Eye (tissue), 1 donor: ENCODE measurements at regions not wholly inside any gene's neighbourhood (a gene's known extent, or its start where the extent isn't known, plus 50 kb on each side); places are given as distances from the start of the nearest gene placed in this dataset.
"Not testable (repeated sequence)": the region's sequence is repeated elsewhere in the genome, so short reads cannot be mapped to it uniquely, and the experiment has no call there.

Source experiments
- DNase-seq: peaks from one replicate; pipeline ENCODE4 v3.0.0-alpha.2; 2015

DNA sequence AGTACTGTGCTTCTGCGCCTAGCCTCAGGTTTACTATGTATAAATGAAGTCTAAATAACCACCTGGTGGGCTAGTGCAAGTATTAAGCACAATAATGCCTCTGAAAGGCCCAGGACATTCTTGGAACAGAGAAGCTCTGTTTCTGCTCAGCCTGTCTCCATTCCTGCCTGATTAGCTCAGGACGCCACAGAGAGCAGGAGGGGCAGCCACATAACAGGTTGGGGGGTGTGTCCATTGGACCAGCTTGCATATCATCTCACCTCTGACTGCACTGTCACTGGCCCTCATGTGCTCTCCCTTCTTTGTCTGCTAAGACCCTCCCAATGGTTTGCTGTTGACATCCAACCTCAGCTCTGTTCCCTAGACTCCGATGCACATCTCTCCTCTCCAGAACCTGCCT is 52.8 kb upstream of the IKZF1 start:
- DNase-seq = no peak

DNA sequence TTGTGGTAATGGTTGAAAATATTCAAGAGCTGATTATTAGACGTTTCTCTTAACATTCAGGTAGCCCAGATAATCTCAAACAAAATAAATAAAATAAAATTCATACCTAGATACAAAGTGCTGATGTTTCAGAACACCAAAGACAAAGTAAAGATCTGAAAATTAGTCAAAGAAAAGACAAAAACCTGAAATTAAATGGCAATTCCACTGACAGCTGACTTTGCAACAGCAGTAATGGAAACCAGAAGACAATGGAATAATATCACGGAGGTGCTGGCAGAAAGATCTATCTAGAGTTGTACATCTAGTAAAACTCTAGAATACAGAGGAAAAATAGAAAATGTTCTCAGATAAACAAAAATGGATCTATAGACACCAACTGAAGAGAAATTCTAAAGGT is 58.0 kb upstream of the IKZF1 start:
- DNase-seq = no peak

DNA sequence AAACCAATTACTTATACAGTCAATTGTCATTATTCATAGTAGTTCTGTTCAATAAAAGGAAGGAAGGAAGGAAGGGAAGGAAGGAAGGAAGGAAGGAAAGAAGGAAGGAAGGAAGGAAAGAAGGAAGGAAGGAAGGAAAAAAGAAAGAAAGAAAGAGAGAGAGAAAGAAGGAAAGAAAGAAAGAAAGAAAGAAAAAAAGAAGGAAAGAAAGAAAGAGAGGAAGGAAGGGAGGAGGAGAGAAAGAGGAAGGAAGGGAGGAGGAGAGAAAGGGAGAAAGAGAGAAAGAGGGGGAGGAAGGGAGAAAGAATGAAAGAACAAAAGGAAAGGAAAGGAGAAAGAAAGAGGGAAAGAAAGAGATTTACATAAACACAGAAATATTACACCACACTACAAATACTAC is 62.4 kb upstream of the IKZF1 start:
- DNase-seq = not testable (repeated sequence)

DNA sequence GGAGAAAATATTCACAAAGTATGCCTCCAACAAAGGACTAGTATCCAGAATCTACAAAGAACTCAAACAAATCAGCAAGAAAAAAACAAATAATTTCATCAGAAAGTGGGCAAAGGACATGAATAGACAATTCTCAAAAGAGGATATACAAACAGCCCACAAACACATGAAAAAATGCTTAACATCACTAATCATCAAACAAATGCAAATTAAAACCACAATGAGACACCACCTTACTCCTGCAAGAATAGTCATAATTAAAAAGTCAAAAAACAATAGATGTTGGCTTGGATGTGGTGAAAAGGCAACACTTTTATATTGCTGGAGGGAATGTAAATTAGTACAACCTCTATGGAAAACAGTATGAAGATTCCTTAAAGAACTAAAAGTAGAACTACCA is 63.8 kb upstream of the IKZF1 start:
- DNase-seq = not testable (repeated sequence)

DNA sequence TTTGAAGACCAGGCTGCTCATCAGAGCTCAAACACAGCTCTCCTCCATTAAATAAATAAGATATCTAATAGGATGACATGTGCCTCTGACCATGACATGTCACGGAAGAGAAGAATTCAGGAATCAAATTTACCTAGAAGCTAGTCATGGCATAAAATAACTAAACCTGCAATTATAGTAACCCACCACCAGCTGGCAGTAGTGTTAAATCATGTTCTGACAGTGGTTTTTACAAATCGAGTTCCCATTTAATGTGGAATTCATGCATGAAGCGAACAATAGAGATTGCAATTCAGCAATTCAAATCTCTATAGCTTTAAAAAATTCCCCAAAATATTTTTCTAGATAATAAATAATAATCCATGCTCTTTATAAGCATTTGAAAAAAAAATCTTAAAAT is 74.6 kb upstream of the IKZF1 start:
- no peak for DNase-seq

DNA sequence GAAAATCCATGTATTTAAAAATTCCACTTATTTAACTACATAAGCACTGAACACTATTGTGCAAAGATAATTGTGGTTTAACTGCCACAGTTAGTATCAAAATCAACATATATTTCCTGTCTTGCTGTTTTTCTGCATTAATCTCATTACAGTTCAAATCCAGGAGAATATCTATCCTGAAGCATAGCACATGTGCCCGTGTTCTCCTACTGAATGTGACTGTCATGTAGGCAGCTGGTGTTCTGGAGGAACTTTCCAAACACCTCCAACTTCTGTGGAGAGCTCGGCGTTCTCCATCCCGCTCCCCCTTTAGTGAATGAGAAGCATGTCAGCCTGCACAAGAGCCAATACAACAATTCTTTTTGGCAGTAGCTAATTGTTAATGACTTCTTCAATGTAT is 76.4 kb upstream of the IKZF1 start:
- no peak for DNase-seq

DNA sequence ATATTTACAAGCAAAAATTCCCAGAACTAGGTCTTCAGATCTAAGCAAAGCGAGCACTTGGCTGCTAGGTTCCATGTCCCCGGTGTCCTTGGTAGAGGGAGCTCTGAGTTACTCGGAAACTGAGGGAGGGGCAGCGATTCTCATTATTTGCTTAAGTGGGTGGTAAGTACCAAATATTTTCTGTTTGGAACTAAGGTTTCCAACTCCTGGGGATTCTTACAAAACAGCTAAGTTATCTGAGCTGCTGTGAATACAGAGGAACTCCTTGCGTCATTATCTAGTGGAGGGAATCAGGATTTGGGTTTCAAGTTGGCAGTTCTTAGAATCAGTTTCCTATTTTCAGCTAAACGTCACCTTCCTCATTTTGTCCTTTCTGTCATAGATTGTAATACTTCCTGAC is 76.8 kb upstream of the IKZF1 start:
- no peak for DNase-seq

DNA sequence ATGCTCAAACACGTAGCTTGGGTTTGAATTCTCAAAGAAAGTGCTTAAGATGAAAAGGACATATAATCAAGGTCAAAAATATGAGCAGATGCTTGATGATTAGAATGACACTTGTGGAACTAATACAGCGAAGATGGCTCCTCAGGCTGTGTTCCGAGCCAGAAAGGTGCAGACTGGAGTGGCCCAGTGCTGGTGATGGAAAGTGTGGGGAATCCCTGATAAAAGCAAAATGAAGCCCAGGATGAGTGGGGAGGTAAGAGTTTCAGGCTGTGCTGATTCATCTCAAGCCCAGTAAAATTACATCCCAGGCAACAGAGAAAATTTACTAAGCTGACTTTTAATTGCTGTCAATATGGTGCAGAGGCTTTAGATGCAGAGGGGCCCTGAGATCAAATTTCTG is 77.8 kb upstream of the IKZF1 start:
- no peak for DNase-seq

DNA sequence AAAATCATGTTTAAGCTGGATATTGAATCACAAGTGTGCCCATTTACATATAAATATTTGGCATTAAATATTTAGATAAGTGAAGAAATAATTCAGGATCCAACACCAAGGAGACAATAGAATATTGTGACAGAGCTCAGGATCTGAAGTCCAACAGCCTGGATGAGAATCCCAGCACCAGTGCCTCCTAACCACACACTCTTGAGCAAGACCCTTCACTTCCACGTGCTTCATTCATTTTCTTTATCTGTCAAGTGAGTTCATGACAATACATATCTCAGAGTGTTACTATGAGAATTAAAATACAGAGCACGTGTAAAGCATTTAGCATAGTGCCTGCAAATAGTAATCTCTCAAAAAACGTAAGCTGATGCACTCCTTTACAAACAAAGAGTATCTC is 78.4 kb upstream of the IKZF1 start:
- DNase-seq = no peak

DNA sequence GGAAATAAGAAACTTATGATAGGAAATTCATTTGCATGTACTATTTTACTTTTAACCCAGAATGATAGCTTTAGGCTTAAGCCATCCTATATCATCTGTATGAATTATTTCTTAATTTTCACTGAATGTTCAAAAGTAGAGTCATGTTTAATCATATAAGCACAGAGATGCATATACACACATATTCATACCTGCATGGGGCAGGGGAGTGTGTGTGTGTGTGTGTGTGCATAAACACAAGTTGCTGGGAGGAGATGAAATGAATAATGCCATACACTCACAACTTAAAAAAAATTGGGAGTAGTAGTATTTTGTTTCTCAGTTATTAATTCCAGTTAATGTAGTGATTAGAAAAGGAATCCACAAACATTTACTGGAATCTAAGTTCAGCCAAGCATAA is 83.1 kb upstream of the IKZF1 start:
- DNase-seq = no peak

DNA sequence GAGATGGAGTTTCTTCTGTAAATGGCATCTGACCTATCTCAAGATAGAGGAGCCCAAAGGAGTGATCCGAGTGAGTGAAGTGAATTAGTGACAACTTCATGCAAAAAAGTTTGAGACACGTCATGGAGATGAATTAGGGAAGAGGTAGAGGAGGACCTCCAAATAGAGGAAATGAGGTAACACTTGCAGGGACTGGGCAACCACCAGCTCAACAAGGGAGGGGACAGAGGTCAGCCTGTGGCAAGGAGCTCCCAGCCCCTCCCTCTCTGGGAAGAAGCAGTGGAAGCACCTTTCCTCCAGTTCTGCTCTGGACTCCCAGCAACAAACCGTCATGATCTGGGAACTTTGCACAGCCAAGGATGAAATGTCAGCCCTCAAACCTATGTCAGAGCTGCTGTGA is 83.5 kb upstream of the IKZF1 start:
- DNase-seq = no peak

DNA sequence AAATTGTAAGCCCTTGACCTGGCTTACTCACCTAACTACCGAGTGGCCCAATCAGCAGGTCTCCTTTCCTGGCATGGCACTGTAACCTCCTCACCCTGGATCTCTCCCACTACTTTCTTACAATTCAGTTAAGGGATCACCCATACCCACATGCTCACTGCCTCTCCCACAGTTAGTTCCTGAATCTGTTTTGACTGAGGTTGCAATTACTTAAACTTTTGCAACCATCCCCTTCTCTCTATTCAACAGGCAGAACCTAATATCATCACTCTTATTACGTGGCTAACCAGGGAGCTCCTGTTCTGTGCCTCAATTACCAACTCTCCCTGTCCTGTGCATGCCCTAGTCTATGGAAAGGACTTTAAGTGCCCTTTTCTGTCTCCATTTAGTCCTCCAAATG is 84.2 kb upstream of the IKZF1 start:
- DNase-seq = no peak

DNA sequence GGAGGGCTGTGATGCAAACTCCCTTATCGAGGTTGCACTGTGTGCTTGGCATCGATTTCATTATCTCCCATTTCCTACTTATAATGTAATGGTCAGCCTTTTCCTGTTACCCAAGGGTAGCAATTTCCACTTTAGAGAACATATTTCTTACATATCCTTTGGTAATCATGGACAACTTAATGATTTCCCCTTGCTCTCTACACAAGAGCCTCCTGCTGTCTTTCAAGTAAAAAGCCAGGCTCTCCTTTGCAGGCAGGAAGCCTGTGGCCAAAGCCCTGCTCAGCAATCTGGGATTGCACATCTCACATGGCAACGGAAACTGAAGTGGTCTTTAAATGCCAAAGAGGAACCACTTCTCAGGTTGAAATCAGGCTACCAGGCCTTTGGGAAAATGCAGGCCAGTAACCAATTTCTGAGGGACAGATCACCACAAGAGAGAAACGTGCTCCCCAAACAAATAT is 86.7 kb upstream of the IKZF1 start:
- no peak for DNase-seq

DNA sequence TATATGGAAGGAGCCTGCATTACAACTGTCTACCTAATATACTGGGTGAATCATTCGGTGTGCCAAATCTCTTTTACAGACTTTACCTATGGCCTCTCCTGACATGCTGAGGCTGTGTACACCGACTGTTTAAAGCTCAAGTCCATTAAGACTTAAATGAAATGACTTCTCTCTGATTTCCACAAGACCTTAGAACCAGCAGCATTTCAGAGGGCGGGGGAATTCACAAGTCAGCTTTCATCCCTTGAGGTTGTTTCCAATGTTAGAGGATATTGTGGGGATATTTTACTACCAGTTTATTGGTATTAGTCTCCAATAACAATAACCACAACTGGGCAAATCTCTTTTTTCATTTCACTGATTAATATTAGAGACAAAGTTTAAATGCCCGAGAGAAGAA is 87.1 kb upstream of the IKZF1 start:
- no peak for DNase-seq

DNA sequence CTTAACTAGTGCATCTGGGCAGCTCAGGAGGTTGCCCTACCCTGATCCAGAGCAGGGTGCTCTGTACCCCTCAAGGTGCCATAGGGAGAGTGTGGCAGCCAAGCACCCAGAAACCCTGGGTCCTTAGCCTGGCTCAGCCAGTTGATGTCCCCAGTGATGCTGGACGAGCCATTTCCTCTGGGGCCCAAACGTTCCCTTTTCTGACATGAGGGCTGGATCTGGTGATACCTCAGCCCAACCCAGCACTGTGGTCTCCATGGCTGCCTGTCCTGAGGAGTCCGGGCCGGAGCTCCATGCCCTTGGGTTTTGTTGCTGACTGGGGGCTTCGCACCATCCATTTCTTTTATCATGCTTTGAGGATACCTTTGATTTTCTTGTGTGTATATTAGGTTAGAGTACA is 87.9 kb upstream of the IKZF1 start:
- no peak for DNase-seq

DNA sequence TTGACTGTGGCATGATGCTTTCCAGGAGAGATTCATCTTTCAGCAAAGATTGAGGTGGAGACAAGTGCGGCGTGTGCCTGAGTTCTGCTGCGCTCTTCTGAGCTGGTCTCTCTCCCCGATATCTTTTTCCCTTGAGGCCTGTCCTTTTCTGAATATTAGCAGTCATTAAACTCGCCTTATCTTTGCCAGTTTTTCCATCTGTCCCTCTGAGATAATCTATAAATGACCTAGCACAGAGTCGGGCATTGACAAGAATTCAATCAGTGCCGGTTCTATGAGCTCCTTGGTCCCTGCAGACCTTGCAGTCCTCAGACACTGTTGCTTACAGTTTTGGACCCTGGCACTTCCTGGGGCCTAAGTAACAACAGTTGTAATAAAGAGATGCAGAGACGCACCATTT is 89.7 kb upstream of the IKZF1 start:
- DNase-seq = no peak

DNA sequence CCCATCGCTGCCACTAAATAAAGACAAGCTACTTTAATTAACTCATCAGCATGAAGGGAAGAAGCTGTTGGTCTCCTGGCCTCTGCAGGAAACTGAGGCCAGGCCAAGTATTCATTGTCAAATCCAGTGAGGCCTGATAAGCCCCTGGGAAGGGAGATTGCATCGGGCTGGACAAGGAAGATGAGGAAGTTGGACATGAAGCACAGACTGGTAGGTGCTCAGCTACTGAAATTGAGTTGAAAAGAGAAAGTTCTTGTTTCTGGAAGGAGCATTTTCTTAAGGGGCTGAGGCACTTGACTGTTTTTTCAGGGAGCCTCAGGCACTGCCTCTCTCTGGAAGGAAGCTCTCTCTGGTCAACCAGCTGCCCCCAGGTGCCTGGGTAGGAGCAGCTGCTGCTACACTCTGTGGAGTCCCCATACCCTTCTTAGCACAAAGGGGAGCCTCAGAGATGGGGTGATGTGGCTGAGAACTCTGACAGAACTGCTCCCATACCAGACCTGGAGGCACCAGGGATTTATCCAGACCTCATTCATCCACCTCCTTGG is 90.3 kb upstream of the IKZF1 start:
- no peak for DNase-seq

DNA sequence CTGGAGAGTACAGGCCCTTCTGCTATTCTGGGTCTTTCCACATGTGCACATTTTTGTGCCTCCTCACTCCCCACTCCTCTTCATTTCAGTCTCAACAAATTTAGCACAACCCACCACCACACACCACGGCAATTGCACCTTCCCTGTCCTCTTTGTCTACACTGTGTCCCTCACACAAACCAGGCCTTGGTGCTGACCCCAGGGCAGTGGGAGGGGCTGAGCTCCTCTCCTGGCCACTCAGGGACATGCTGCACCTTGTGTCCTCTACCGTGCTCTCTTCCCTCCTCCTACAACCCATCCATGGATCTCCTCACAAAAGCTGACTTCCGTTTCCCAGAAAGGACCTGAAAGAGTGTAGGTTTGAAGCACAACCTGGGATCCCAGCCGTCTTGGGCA is 90.9 kb upstream of the IKZF1 start:
- no peak for DNase-seq

DNA sequence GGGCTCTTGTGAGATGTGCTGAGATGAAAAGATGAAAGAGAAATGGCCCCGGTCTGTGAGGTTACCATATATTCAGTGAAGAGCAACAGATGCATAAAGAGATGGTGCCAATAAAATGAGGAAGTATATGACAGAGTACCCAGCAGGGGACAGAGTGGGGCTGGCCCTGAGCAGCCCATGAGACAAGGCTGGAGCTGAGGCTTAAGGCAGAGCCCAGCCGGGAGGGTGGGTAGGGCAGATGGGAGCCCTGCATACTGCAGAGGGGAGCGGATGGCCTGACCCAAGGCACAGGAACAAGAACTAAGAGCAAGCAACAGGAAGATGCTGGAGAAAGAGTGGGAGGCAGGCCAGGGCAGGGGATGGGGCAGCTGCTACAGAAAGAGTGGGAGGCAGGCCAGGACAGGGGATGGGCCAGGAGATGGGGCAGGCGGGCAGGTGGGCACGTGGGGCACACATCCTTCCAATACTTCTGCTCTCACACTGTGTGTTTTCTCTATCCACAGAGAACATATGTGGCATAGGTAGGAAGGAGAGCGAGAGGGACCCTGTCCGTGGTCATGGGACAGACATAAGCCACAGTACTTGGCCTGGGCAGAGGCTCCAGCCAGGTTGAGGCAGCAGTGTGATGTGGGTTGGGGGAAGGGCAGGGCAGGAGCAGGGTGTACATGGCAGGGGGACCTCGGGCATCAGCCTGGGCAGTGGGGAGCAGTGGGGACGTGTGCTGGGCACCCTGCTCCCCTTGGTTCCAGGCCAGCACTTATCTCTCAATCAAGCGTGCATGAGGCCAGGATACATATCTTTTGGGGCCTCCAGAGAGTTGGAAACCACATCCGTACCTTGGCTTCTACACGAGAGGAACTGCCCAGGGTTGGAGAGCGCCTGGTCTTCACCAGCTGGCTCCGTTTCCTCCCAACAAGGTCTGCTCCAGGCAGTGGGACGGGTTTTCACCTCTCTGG is 91.6 kb upstream of the IKZF1 start:
- no peak for DNase-seq

DNA sequence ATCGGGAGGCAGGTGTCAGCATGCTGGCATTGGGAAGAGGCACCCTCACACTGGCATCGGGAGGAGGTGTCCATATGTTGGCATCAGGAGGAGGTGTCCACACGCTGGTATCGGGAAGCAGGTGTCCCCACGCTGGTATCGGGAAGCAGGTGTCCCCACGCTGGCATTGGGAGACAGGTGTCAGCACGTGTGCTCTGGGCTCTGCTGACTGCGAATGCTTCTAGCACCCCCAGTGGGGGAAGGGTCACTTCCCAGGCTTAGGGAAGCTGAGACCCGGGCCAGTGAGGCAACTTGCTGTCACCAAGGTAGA is 92.5 kb upstream of the IKZF1 start:
- no peak for DNase-seq

DNA sequence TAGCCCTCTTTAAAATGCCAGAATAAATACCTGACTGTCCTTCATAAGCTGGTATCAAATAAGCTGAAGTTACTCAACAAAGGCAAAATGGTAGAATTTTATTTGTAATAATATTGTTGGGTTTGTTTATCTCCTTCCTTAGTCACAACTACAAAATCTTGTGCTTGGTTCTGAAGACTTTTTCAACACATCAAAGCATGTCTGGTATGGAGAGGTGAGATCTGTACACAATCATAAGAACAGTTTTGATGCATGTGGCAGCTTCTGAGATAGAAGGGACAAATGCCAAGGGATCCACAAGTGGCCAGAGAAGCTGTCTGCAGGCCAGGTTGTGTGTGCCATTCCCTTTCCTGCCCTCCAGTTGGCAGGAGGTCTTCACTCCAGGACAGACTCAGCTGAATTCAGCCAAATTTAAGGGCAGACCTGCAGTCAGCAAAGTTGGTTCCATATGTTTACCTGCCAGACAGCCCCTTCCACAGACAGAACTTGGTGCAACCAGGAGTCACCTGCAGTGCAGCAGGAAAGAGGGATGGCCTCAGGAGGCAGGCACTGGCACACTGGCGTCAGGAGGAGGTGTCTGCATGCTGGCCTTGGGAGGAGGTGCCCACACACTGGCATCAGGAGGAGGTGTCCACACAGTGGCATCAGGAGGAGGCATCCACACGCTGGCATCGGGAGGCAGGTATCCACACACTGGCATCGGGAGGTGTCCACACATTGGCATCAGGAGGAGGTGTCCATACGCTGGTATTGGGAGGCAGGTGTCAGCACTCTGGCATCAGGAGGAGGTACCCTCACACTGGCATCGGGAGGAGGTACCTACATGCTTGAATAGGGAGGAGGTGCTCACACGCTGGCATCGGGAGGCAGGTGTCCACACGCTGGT is 93.1 kb upstream of the IKZF1 start:
- no peak for DNase-seq

DNA sequence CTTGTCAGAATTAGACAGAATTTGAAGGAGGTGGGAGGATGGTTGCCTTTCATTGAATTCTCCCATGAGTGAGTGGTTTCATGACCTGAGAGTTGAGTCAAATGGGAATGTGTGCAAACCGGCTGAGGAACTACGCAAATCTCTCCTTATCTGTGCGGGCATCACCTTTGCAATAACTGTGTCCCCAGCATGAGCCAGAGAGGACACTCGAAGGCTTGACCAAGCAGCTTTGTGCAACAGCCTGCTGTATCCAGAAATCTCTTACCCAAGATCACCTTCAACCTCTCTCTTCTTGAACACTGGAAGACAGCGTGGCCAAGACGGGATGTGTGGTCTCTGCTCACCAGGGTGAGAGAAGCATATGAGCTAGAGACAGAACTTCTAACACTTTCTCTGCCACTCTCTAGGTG is 93.8 kb upstream of the IKZF1 start:
- no peak for DNase-seq

DNA sequence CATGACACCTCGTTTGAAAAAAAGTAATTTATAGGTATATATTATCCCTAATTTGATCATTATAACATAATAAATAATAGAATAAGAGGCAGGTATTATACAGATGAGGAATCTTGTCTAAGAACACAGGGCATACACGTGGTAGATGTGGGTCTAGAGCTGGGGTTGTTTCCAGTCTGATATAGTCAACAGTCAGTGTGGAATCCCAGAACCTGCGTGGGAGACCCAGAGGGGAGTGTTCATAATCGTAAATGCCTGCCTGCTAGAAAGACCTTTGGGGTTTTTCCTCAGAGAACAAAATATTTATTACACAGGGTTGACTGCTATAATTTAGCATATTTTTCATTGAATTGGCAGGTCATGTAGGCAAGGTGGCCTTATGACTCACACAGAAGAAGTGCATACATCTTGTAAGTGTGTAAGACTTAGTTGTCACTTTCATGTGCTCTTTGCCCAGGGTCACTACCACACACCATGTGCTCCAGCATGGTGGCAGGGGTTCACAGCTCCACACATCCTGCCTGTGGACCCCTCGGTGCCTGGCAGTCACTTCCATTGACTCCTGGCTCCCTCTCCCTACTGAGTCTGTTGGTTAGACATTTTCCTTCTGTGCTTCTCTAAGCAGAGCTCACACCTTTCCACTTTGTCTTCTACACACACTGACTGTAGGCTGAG is 94.9 kb upstream of the IKZF1 start:
- no peak for DNase-seq
